ENCODE measurements at regions not wholly inside any gene's neighbourhood (a gene's known extent, or its start where the extent isn't known, plus 50 kb on each side); places are given as distances from the start of the nearest gene placed in this dataset.

- ChIA-PET POLR2A (ENCODE audit: partially characterized antibody) (interaction anchor here (0.6 kb wide), 1 partner anchor 79 kb away, joined by 3 read pairs; no protein-coding TSS in a partner anchor), CTCF (ENCODE audit: partially characterized antibody) (interaction anchor here (1.0 to 3.7 kb wide), 8 partner anchors 15 to 470 kb away, joined by 3 to 15 read pairs (median 4); no protein-coding TSS in a partner anchor)
- H3K27ac ChIP-seq (ENCODE audit: low read depth, low read length) = no peak overlapping the region
- no peaks in the 10 kb centered on the region for H3K79me2 ChIP-seq (ENCODE audit: control insufficient read depth in 1 of 2, insufficient read depth in 2 of 2, low read length in 2 of 2)
- H3K4me1 ChIP-seq (replicated peaks in 1 of 4; ENCODE audit: control insufficient read depth in 3 of 4, insufficient read depth in 4 of 4, low read length in 3 of 4) = peaks cover 0 to 3% (median 0%) of the 10 kb centered on the region in 4 experiments; a peak in 1 of 7 replicates
- no peak overlapping the region for H3K56ac ChIP-seq (replicated peaks; ENCODE audit: insufficient read length, low read depth, low read length)
- no peak overlapping the region for H2BK5ac ChIP-seq (ENCODE audit: low read depth, low read length)
- no peaks in the 10 kb centered on the region for H3K36me3 ChIP-seq (ENCODE audit: control insufficient read depth in 2 of 4, insufficient read depth in 4 of 4, low read length in 3 of 4)
- no peak overlapping the region for H2BK20ac ChIP-seq (ENCODE audit: low read length)
- no peaks in the 10 kb centered on the region; a peak in 1 of 7 replicates for H3K27me3 ChIP-seq (replicated peaks in 1 of 4; ENCODE audit: control insufficient read depth in 3 of 4, extremely low read depth in 1 of 4, insufficient read depth in 3 of 4, low read length in 3 of 4)
- no peak overlapping the region for H3K4ac ChIP-seq (replicated peaks; ENCODE audit: insufficient read length, low read depth, low read length)
- H2BK15ac ChIP-seq (ENCODE audit: low read length) = no peak overlapping the region
- no peak overlapping the region for H4K8ac ChIP-seq (ENCODE audit: extremely low read depth, insufficient read depth, low read length)
- no peak overlapping the region for H2AK5ac ChIP-seq (ENCODE audit: low read depth, low read length)
- no peak overlapping the region for H2AFZ ChIP-seq (ENCODE audit: low read length)
- DNase-seq (ENCODE audit: low read depth in 1 of 2, low spot score in 2 of 2) = no peak
- H4K5ac ChIP-seq (ENCODE audit: insufficient read length, low read depth, low read length) = no peak overlapping the region
- H3K79me1 ChIP-seq (ENCODE audit: low read depth, low read length) = no peaks in the 10 kb centered on the region
- no peak overlapping the region for H3K18ac ChIP-seq (ENCODE audit: extremely low read depth, low read length)
- H2BK12ac ChIP-seq (ENCODE audit: low read depth, low read length) = no peak overlapping the region
- H4K91ac ChIP-seq (replicated peaks; ENCODE audit: insufficient read length, low read length) = no peak overlapping the region
- FAIRE-seq = no peak
- no peak overlapping the region for H3K4me3 ChIP-seq (ENCODE audit: extremely low read depth in 1 of 4, insufficient read depth in 2 of 4, low read depth in 3 of 4, low read length in 4 of 4)
- 91% methylated on average over 8 of the region's 8 CpGs; no CpG with 5 or more reads in 1 of the 2 experiments for WGBS, 2 experiments (ENCODE audit: extremely low coverage in 1 of 2, insufficient coverage in 1 of 2, insufficient read length in 1 of 2, insufficient replicate concordance in 2 of 2, low coverage in 1 of 2, low lambda C conversion rate in 2 of 2, missing lambda C conversion rate in 1 of 2)
- H3K14ac ChIP-seq (ENCODE audit: insufficient read length) = no peak overlapping the region
- H3K23ac ChIP-seq (ENCODE audit: insufficient read length) = no peak overlapping the region
- no peak overlapping the region for H2BK120ac ChIP-seq (replicated peaks; ENCODE audit: low read depth, low read length)
- no peak overlapping the region for H3K9ac ChIP-seq (replicated peaks in 1 of 4; ENCODE audit: extremely low read depth in 1 of 4, low read depth in 3 of 4, low read length in 3 of 4)
- no peaks in the 10 kb centered on the region for H4K20me1 ChIP-seq (replicated peaks in 1 of 2; ENCODE audit: control insufficient read depth in 1 of 2, insufficient read depth in 2 of 2, low read length in 2 of 2)
- no peaks in the 10 kb centered on the region; the same call in 1 of the 2 replicates for H3K23me2 ChIP-seq (ENCODE audit: low read depth, low read length)
- no peak overlapping the region for H3K4me2 ChIP-seq (ENCODE audit: insufficient read depth in 1 of 2, low read depth in 2 of 2, low read length in 2 of 2)
- no peaks in the 10 kb centered on the region; a peak in 1 of 4 replicates for H3K9me3 ChIP-seq (ENCODE audit: insufficient read depth in 2 of 2, low read depth in 1 of 2, low read length in 1 of 2)
- TF ChIP-seq KDM1A (IDR thresholded peaks at IDR 0.05; ENCODE audit: borderline replicate concordance, low read length) = no peak
- TF ChIP-seq, protein P1, sequence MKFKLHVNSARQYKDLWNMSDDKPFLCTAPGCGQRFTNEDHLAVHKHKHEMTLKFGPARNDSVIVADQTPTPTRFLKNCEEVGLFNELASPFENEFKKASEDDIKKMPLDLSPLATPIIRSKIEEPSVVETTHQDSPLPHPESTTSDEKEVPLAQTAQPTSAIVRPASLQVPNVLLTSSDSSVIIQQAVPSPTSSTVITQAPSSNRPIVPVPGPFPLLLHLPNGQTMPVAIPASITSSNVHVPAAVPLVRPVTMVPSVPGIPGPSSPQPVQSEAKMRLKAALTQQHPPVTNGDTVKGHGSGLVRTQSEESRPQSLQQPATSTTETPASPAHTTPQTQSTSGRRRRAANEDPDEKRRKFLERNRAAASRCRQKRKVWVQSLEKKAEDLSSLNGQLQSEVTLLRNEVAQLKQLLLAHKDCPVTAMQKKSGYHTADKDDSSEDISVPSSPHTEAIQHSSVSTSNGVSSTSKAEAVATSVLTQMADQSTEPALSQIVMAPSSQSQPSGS (IDR thresholded peaks at IDR 0.05; ENCODE audit: low read length) = no peak
- no peak for TF ChIP-seq SP4 (IDR thresholded peaks at IDR 0.05; ENCODE audit: low read length)
- TF ChIP-seq EP300 (IDR thresholded peaks at IDR 0.05; ENCODE audit: borderline replicate concordance in 1 of 2, low read depth in 2 of 2, low read length in 2 of 2) = no peak
- TF ChIP-seq HDAC6 (IDR thresholded peaks at IDR 0.05; ENCODE audit: low read depth, low read length) = no peak
- no peak for TF ChIP-seq CHD2 (IDR thresholded peaks at IDR 0.05; ENCODE audit: low read length)
- TF ChIP-seq RXRA (IDR thresholded peaks at IDR 0.05; ENCODE audit: insufficient read depth, low read depth, low read length) = no peak
- TF ChIP-seq JUN (IDR thresholded peaks at IDR 0.05; ENCODE audit: low read depth, low read length) = no peak
- no peak for TF ChIP-seq TBP (IDR thresholded peaks at IDR 0.05; ENCODE audit: low read depth, low read length)
- no peak for TF ChIP-seq POLR2A (IDR thresholded peaks at IDR 0.05; ENCODE audit: control extremely low read depth in 1 of 2, low read depth in 2 of 2, low read length in 2 of 2)
- no peak for TF ChIP-seq JUND (IDR thresholded peaks at IDR 0.05; ENCODE audit: low read length)
- TF ChIP-seq EZH2 (IDR thresholded peaks at IDR 0.05; ENCODE audit: low read depth, low read length, severe bottlenecking) = no peak
- TF ChIP-seq NRF1 (IDR thresholded peaks at IDR 0.05; ENCODE audit: low read depth, low read length) = no peak
- TF ChIP-seq TEAD4 (IDR thresholded peaks at IDR 0.05; ENCODE audit: low read depth, low read length) = no peak
These were observed 136.6 kb downstream of the ANKRD60 start for GRCh38 chr20:58091810-58092209.

Measured in H1 (cell line).